ENCODE measurements at regions not wholly inside any gene's neighbourhood (a gene's known extent, or its start where the extent isn't known, plus 50 kb on each side); places are given as distances from the start of the nearest gene placed in this dataset.

DNA sequence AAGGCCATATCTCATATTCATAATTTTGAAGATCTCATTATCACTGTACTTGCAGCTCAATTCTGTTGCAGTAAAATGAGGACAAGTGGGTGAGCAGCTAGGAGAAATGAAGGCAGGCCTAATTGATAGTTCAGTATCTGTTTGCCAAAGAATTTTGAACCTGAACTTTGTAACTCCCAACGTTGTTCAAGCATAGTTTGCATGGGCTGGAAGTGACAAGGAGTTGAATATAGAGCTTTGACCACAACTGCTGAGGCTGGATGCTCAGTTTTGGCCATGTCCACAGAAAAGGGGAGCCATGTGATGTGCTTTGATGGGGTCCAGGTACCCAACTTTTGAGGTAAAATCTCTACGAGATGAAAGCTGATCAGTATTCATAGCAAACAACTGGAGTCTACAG, 177.5 kb downstream of the NXNL2 start:
- Histone ChIP-seq H3K4me3 (no peak overlapping the region), H3K36me3 (no peaks in the 10 kb centered on the region), H3K4me1 (no peaks in the 10 kb centered on the region), H3K27ac (no peak overlapping the region), H3K27me3 (replicated peaks in 1 of 7) (no peaks in the 10 kb centered on the region), H3K9me3 (peaks cover 0 to 12% (median 4%) of the 10 kb centered on the region in 8 donors)
- no peak for DNase-seq
- TF ChIP-seq CTCF (IDR thresholded peaks at IDR 0.05 in 8 of 11, conservative IDR thresholded peaks at IDR 0.05 in 3 of 11) (no peak), POLR2AphosphoS5 (IDR thresholded peaks at IDR 0.05) (no peak), POLR2A (IDR thresholded peaks at IDR 0.05) (no peak)
- intact Hi-C loops (cut with DNase I; ENCODE audit: low total_unique reads): no loop called here
- WGBS, 5 donors: 71 to 84% (median 75%) methylated on average over 2 of the region's 2 CpGs

DNA sequence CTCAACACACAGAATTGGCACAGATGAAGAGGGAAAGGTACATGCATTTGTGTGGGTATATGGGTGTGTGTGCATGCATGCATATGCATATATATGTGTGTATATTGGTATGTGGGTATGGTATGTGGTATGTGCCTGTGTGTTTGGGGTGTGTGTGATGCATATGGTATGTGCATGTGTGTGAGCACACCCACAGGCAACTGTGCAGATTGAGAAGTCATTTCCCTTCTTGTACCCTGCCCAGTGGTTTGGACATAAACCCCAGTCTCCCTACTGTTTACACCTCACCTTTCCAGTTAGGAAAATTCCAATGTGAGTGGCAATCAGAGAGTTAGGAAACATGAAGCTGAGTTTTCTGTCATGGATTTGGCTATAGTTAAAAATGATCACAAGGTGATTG, 178.0 kb downstream of the NXNL2 start:
- TF ChIP-seq CTCF (IDR thresholded peaks at IDR 0.05 in 8 of 11, conservative IDR thresholded peaks at IDR 0.05 in 3 of 11) (no peak), POLR2AphosphoS5 (IDR thresholded peaks at IDR 0.05) (no peak), POLR2A (IDR thresholded peaks at IDR 0.05) (no peak)
- H3K27me3 ChIP-seq (replicated peaks in 1 of 7): no peaks in the 10 kb centered on the region

GRCh38 chr9:88716596-88717290, 181.8 kb downstream of the NXNL2 start:
- WGBS, 5 donors: 66 to 84% (median 82%) methylated on average over 2 of the region's 2 CpGs
- TF ChIP-seq POLR2A (IDR thresholded peaks at IDR 0.05) (no peak), CTCF (IDR thresholded peaks at IDR 0.05 in 8 of 11, conservative IDR thresholded peaks at IDR 0.05 in 3 of 11) (no peak), POLR2AphosphoS5 (IDR thresholded peaks at IDR 0.05) (no peak)
- Histone ChIP-seq H3K9me3 (peaks cover 0 to 12% (median 4%) of the 10 kb centered on the region in 8 donors), H3K27ac (no peak overlapping the region), H3K36me3 (no peaks in the 10 kb centered on the region), H3K4me3 (no peak overlapping the region), H3K27me3 (replicated peaks in 1 of 7) (no peaks in the 10 kb centered on the region), H3K4me1 (no peaks in the 10 kb centered on the region)
- DNase-seq: no peak
- intact Hi-C loops (cut with DNase I; ENCODE audit: low total_unique reads): no loop called here

More for the DNA sequence above, 178.0 kb downstream of the NXNL2 start:
- intact Hi-C loops (cut with DNase I; ENCODE audit: low total_unique reads): no loop called here
- Histone ChIP-seq H3K36me3 (no peaks in the 10 kb centered on the region), H3K4me3 (no peak overlapping the region), H3K27ac (no peak overlapping the region), H3K4me1 (no peaks in the 10 kb centered on the region), H3K9me3 (peaks cover 0 to 12% (median 4%) of the 10 kb centered on the region in 8 donors)
- no peak for DNase-seq

- DNase-seq: no peak
- Histone ChIP-seq H3K27ac (no peak overlapping the region), H3K9me3 (peaks cover 0 to 2% (median 0%) of the 10 kb centered on the region in 8 donors), H3K36me3 (no peaks in the 10 kb centered on the region), H3K27me3 (replicated peaks in 1 of 7) (peaks cover 0 to 8% (median 0%) of the 10 kb centered on the region in 7 donors), H3K4me1 (no peaks in the 10 kb centered on the region), H3K4me3 (no peak overlapping the region)
- 81 to 97% (median 85%) methylated on average over 3 of the region's 3 CpGs for WGBS, 5 donors
- TF ChIP-seq CTCF (IDR thresholded peaks at IDR 0.05 in 8 of 11, conservative IDR thresholded peaks at IDR 0.05 in 3 of 11) (no peak), POLR2AphosphoS5 (IDR thresholded peaks at IDR 0.05) (no peak), POLR2A (IDR thresholded peaks at IDR 0.05) (no peak)
- intact Hi-C loops (cut with DNase I; ENCODE audit: low total_unique reads): loop anchor here (10.0 kb wide), 1 partner anchor 284 kb away; no protein-coding TSS in a partner anchor
These were observed 186.0 kb downstream of the NXNL2 start for GRCh38 chr9:88721025-88721424.

Data from spleen (tissue), 11 donors.